ENCODE measurements at regions not wholly inside any gene's neighbourhood (a gene's known extent, or its start where the extent isn't known, plus 50 kb on each side); places are given as distances from the start of the nearest gene placed in this dataset.

- DNase-seq (ENCODE audit: low read depth): no peak
Measured at GRCh38 chr9:113787871-113788270, 88.2 kb upstream of the ZNF618 start.

GRCh38 chr9:113788616-113789330 lies 87.3 kb upstream of the ZNF618 start:
- DNase-seq (ENCODE audit: low read depth): no peak

GRCh38 chr9:113790093-113790492 lies 86.0 kb upstream of the ZNF618 start:
- DNase-seq (ENCODE audit: low read depth): no peak

- no peak for DNase-seq (ENCODE audit: low read depth)
Measured at GRCh38 chr9:113793558-113793957, 82.6 kb upstream of the ZNF618 start.

- no peak for DNase-seq (ENCODE audit: low read depth)
Measured at GRCh38 chr9:113794721-113795120, 81.4 kb upstream of the ZNF618 start.

- no peak for DNase-seq (ENCODE audit: low read depth)
Measured at GRCh38 chr9:113795811-113796392, 80.2 kb upstream of the ZNF618 start.

- DNase-seq (ENCODE audit: low read depth): no peak
Measured at GRCh38 chr9:113796646-113797426, 79.3 kb upstream of the ZNF618 start.

- DNase-seq (ENCODE audit: low read depth): peak; percentile 35
Measured at GRCh38 chr9:113798062-113799030, 77.8 kb upstream of the ZNF618 start.

GRCh38 chr9:113800276-113800675 lies 75.8 kb upstream of the ZNF618 start:
- DNase-seq (ENCODE audit: low read depth): no peak

GRCh38 chr9:113803811-113804589 lies 72.1 kb upstream of the ZNF618 start:
- DNase-seq (ENCODE audit: low read depth): no peak

GRCh38 chr9:113805486-113806132 lies 70.5 kb upstream of the ZNF618 start:
- DNase-seq (ENCODE audit: low read depth): no peak

GRCh38 chr9:113807173-113808061 lies 68.7 kb upstream of the ZNF618 start:
- DNase-seq (ENCODE audit: low read depth): peak; percentile 68

- DNase-seq (ENCODE audit: low read depth): peak; percentile 76
Measured at GRCh38 chr9:113808391-113809358, 67.4 kb upstream of the ZNF618 start.

GRCh38 chr9:113817171-113817570 lies 58.9 kb upstream of the ZNF618 start:
- no peak for DNase-seq (ENCODE audit: low read depth)

- no peak for DNase-seq (ENCODE audit: low read depth)
Measured at GRCh38 chr9:113818391-113818790, 57.7 kb upstream of the ZNF618 start.

GRCh38 chr9:113822315-113822714 lies 53.8 kb upstream of the ZNF618 start:
- DNase-seq (ENCODE audit: low read depth): no peak

GRCh38 chr9:113823421-113823820 lies 52.7 kb upstream of the ZNF618 start:
- DNase-seq (ENCODE audit: low read depth): no peak
